8988T (cell line): ENCODE measurements at regions not wholly inside any gene's neighbourhood (a gene's known extent, or its start where the extent isn't known, plus 50 kb on each side); places are given as distances from the start of the nearest gene placed in this dataset.

Source experiments
- DNase-seq: peaks from one replicate; pipeline ENCODE4 v3.0.0; 2011

GRCh38 chr6:133191323-133191722 is 49.8 kb upstream of the EYA4 start:
- no peak for DNase-seq
